K562 (cell line): ENCODE measurements at regions not wholly inside any gene's neighbourhood (a gene's known extent, or its start where the extent isn't known, plus 50 kb on each side); places are given as distances from the start of the nearest gene placed in this dataset.

Source experiments
- ATAC-seq: fragments of 200-7000 bp; cut with Tn5 transposase; 3 replicates; pipeline ENCODE4 v1.9.1; 2020; ENCODE audit warnings: moderate library complexity
- BruUV-seq: library from RNA; stranded (reverse); fragments of 400-500 nt; replicated peaks from 2 replicates; lab custom pipeline; 2021; lab: Mats Ljungman, UMichigan
- CTCF ChIA-PET: fragments of 300-600 bp; formaldehyde crosslinking; extraction: SDS; loops from one replicate; lab custom pipeline; 2021; ENCODE audit warnings: low intra/inter-chr PET ratio; lab: Yijun Ruan, JAX
- POLR2A ChIA-PET: fragments of 300-600, 350-650 bp; sonication (Branson Sonifier 250); formaldehyde crosslinking; extraction: SDS; loops from one replicate; lab custom pipeline; 2021; ENCODE audit warnings: antibody characterized with exemption, inconsistent platforms; lab: Yijun Ruan, JAX
- DNase-seq, 4 experiments: peaks; one replicate each; pipeline versions ENCODE4 v3.0.0 to v3.0.0-alpha.2; 2011 to 2018; ENCODE audit warnings: low spot score in 3 of 4, mixed read lengths in 3 of 4; ENCODE audit errors: extremely low read depth in 1 of 4
- FAIRE-seq: peaks from 2 replicates; lab custom pipeline; 2011; peaks lifted over from hg19 to GRCh38; lab: Jason Lieb, UNC
- H2AFZ ChIP-seq: 2 replicates; pipeline ENCODE4 v1.6.0; 2011; ENCODE audit warnings: low read depth, low read length, control low read depth, inconsistent platforms
- H3K27ac ChIP-seq: fragments of 200-600 bp; 3 replicates; pipeline ENCODE4 v1.8.0; 2011; ENCODE audit warnings: low read depth, mild to moderate bottlenecking, control low read depth, inconsistent platforms, low read length, moderate library complexity, mixed read lengths; ENCODE audit errors: extremely low read depth
- H3K27me3 ChIP-seq, 2 experiments: fragments of 300-600 bp in 1 of 2; 2 replicates in 1 of 2; 3 replicates in 1 of 2; pipeline versions ENCODE4 v1.6.0 to v1.8.0; 2011; ENCODE audit warnings: inconsistent platforms in 2 of 2, low read length in 2 of 2, mild to moderate bottlenecking in 1 of 2, mixed read lengths in 1 of 2, moderate library complexity in 1 of 2; ENCODE audit not compliant: control insufficient read depth in 2 of 2, insufficient read depth in 2 of 2
- H3K36me3 ChIP-seq: fragments of 300-600 bp; 3 replicates; pipeline ENCODE4 v1.8.0; 2011; ENCODE audit warnings: mild to moderate bottlenecking, low read length, inconsistent platforms; ENCODE audit not compliant: control insufficient read depth, insufficient read depth
- H3K4me1 ChIP-seq, 2 experiments: fragments of 200-600 bp in 1 of 2; replicated peaks in 1 of 2; 2 replicates in 1 of 2; 3 replicates in 1 of 2; pipeline versions ENCODE4 v1.5.1 to v1.8.0; 2011; ENCODE audit warnings: inconsistent platforms in 2 of 2, low read length in 2 of 2, mild to moderate bottlenecking in 1 of 2, mixed read lengths in 1 of 2, moderate library complexity in 1 of 2; ENCODE audit not compliant: control insufficient read depth in 2 of 2, insufficient read depth in 2 of 2
- H3K4me2 ChIP-seq: 2 replicates; pipeline ENCODE4 v1.6.1; 2011; ENCODE audit warnings: low read length, control low read depth, inconsistent platforms, mixed read lengths; ENCODE audit not compliant: insufficient read depth
- H3K4me3 ChIP-seq: fragments of 200-600 bp; sonication (generic), shearing (Covaris generic); 2 replicates; pipeline ENCODE4 v1.5.1; 2016; ENCODE audit warnings: control low read depth, inconsistent platforms
- H3K79me2 ChIP-seq: fragments of 200-600 bp; 3 replicates; pipeline ENCODE4 v1.8.0; 2011; ENCODE audit warnings: low read length, inconsistent platforms; ENCODE audit not compliant: control insufficient read depth, insufficient read depth
- H3K9ac ChIP-seq, 2 experiments: 2 replicates each; pipeline versions ENCODE4 v1.6.0 to v1.6.1; 2011; ENCODE audit warnings: low read depth in 2 of 2, low read length in 2 of 2, control low read depth in 1 of 2, inconsistent platforms in 1 of 2, mild to moderate bottlenecking in 1 of 2, mixed read lengths in 1 of 2; ENCODE audit not compliant: insufficient read depth in 1 of 2
- H3K9me1 ChIP-seq: one replicate; pipeline ENCODE4 v1.6.0; 2011; ENCODE audit warnings: inconsistent platforms, mild to moderate bottlenecking, low read length, moderate library complexity; ENCODE audit not compliant: control insufficient read depth, insufficient read depth
- H3K9me3 ChIP-seq: replicated peaks from 2 replicates; pipeline ENCODE4 v1.5.1; 2011; ENCODE audit warnings: low read depth, low read length, inconsistent platforms; ENCODE audit not compliant: control insufficient read depth, insufficient read depth
- H4K20me1 ChIP-seq: replicated peaks from 2 replicates; pipeline ENCODE4 v1.6.1; 2011; ENCODE audit warnings: low read length, inconsistent platforms, mixed read lengths; ENCODE audit not compliant: control insufficient read depth, insufficient read depth
- CBX5 ChIP-seq: IDR thresholded peaks from 2 replicates; pipeline ENCODE4 v1.6.1; 2014; ENCODE audit warnings: low read depth, borderline replicate concordance
- CUX1 ChIP-seq: fragments of 200-800 bp; sonication (Bioruptor generic); IDR thresholded peaks from 2 replicates; pipeline ENCODE4 v1.6.1; 2016; ENCODE audit warnings: missing genetic modification characterization, missing compliant biosample characterization
- GATAD2B ChIP-seq: fragments of 450-650 bp; IDR thresholded peaks from 2 replicates; pipeline ENCODE4 v1.6.1; 2017; ENCODE audit warnings: mild to moderate bottlenecking, borderline replicate concordance
- IRF1 ChIP-seq: sonication (generic); formaldehyde crosslinking; IDR thresholded peaks from 2 replicates; pipeline ENCODE4 v1.8.0; 2022; ENCODE audit warnings: missing genetic modification reagents, mild to moderate bottlenecking, borderline replicate concordance
- IRF2 ChIP-seq: sonication (generic); formaldehyde crosslinking; IDR thresholded peaks from 2 replicates; pipeline ENCODE4 v1.8.1; 2022; ENCODE audit warnings: mild to moderate bottlenecking, missing genetic modification reagents
- NR2C1 ChIP-seq, 2 experiments: fragments of 450-650 bp; IDR thresholded peaks; 2 replicates each; pipeline ENCODE4 v1.6.1; 2017; ENCODE audit warnings: mild to moderate bottlenecking in 2 of 2, antibody characterized with exemption in 1 of 2, inconsistent platforms in 1 of 2, missing compliant biosample characterization in 1 of 2, missing genetic modification characterization in 1 of 2
- RREB1 ChIP-seq: fragments of 250-450 bp; sonication (Bioruptor Pico); IDR thresholded peaks from 2 replicates; pipeline ENCODE4 v1.4.0; 2020
- SUPT5H ChIP-seq: fragments of 450-650 bp; IDR thresholded peaks from 2 replicates; pipeline ENCODE4 v1.6.1; 2016
- TBL1XR1 ChIP-seq, 2 experiments: IDR thresholded peaks; 2 replicates each; pipeline ENCODE4 v1.6.1; 2012; ENCODE audit warnings: improper control_type of control experiment in 2 of 2, low read length in 2 of 2, mild to moderate bottlenecking in 1 of 2
- WGBS: fragments of 100-300 bp; shearing (Covaris generic); methylation state at CpG from one replicate; pipeline ENCODE4 v1.1.6; 2016; ENCODE audit warnings: low coverage, mixed read lengths; ENCODE audit not compliant: insufficient coverage; ENCODE audit errors: missing lambda C conversion rate; 5-methylcytosine and 5-hydroxymethylcytosine counted together
- in situ Hi-C: fragments of 300-500 bp; cut with MboI; formaldehyde crosslinking; loops from 4 replicates; pipeline ENCODE4 v1.15.0; 2018; ENCODE audit warnings: inconsistent platforms, mixed read lengths
- intact Hi-C: fragments of 100-400 bp; cut with micrococcal nuclease; formaldehyde crosslinking; loops from 2 replicates; pipeline ENCODE4 v1.14.2; 2022

DNA sequence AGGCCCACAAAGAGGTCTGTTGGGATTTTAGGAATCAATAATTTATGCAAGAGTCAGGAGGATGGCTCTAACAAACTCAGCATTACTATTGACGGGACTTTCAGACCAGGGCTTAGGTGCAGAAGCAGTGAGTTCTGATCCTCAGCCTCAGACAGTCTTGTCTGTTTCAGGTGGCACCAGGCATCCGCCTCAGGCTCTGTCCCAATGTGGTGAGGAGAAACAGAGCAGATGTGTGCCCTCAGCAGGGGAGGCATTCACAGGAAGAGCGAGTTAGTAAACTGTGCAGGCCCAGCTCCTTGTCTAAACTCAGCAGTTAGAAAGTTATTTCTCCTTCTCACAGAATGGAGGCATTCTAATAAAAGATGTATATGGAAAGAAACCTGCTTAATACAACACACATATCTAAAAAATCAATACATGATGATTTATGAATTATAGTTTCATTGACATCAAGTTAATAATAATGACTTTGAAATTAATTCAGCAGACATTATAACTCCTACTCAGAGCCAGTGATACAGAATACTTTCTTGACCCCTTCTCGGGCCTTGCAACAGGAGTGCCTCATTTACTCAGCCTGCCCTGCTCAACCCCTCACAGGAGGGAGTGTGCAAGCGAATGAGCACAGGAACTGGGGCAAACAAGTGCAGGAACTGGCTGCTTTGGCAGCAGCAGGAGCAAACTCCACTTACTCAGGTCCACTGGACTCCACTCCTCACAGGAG is 202.8 kb upstream of the SMIM31 start (continued):
- TF ChIP-seq CUX1, result no peak
- no peak for TF ChIP-seq TBL1XR1 (IDR thresholded peaks at IDR 0.05; ENCODE audit: low read length in 2 of 2)
- no peak for TF ChIP-seq IRF2
- no peak for TF ChIP-seq IRF1
- no peak for TF ChIP-seq SUPT5H

DNA sequence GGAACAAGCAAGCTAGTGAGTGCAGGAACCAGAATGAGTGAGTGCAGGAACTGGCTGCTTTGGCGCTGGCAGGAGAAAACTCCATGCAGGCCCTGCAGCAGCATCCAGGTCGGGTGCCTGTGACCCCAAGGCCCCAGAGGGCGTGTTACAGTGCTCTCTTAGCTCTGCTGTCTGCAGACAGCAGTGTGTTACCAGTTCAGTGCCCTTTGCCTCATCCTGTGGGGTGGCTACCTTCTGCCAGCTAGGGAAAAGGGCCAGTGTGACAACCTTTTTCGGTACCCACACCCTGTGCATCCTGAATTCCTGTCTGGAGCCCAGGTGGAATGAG is 202.3 kb upstream of the SMIM31 start:
- in situ Hi-C loops (no loop called here), intact Hi-C loops (no loop called here)
- Histone ChIP-seq H3K9me3 (no peaks in the 10 kb centered on the region), H3K36me3 (no peaks in the 10 kb centered on the region), H3K79me2 (no peaks in the 10 kb centered on the region), H3K27me3 (no peaks in the 10 kb centered on the region), H3K4me1 (no peaks in the 10 kb centered on the region), H2AFZ (no peak overlapping the region), H4K20me1 (no peaks in the 10 kb centered on the region), H3K4me2 (no peak overlapping the region), H3K4me3 (no peak overlapping the region), H3K9me1 (no peaks in the 10 kb centered on the region), H3K9ac (no peak overlapping the region), H3K27ac (no peak overlapping the region)
- TF ChIP-seq GATAD2B (no peak), NR2C1 (IDR thresholded peaks at IDR 0.05) (no peak), NR2C1 (tag; IDR thresholded peaks at IDR 0.05) (no peak), CBX5 (no peak), RREB1 (CRISPR knock-in tag) (no peak)
- no peak for ATAC-seq
- DNase-seq, result no peak
- no peak for FAIRE-seq
- no TSS peak for BruUV-seq
- WGBS, result 4% methylated on average over 4 of the region's 4 CpGs
- ChIA-PET POLR2A (no interaction called here), CTCF (no interaction called here)
